GM11168 (cell line): ENCODE measurements at regions not wholly inside any gene's neighbourhood (a gene's known extent, or its start where the extent isn't known, plus 50 kb on each side); places are given as distances from the start of the nearest gene placed in this dataset.

Experiments used
- in situ Hi-C: fragments of 300-500 bp; cut with MboI; formaldehyde crosslinking; loops from one replicate; pipeline ENCODE4 v1.12.0; 2022; ENCODE audit warnings: low sequenced_read_pairs; ENCODE audit not compliant: unreplicated experiment

DNA sequence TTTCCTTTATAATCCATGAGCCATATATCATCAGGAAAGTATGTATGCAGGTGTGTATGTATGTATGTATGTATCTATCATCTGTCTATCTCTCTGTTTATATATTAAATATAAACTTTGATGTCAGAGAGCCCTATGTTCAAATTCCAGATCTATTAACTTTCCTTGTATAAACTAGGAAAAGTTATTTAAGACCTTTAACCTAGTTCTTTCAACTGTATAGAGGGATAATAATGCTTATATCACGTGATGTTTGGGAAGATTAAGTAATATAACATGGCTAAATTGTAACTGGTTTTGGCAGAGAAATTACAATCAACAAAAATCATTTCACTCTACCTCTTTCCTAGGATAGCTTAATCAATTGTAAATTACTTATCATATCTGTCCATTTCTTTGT is 628.3 kb upstream of the IGFBP3 start:
- in situ Hi-C loops = no loop called here

DNA sequence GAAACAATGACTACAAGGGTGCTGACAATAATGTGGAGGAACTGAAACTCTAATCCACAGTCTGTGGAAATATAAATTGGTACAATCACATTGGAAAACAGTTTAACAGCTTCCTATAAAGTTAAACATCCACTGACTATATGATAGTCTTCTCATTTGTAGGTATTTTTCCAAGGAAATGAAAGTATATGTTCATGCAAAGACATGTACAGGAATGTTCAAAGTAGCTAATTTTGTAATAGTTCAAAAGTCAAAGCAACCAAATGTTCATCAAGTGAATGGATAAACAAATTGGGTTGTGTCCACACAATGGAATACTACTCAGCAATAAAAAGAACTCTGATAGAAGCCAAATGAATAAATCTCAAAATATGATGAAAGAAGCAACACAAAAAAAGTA is 626.0 kb upstream of the IGFBP3 start:
- in situ Hi-C loops = no loop called here

DNA sequence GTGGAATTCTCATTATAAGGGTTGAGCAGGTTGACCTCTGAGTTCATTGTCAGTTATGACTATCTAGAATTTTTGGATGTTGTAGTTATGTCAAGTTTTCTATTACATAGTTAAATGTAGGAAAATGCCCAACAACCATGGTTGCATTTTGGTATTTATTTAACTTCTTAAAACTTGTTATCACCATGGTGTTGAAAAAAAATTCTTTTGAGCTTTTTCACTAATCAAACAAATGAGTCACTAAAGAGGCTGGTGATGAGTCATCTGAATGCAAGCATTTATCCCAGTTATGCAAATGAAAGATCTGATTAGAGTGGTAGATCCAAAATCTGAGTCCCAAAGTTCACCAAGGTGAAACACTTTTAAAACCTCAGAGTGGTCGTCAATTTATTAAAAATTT is 624.7 kb upstream of the IGFBP3 start:
- in situ Hi-C loops = no loop called here

DNA sequence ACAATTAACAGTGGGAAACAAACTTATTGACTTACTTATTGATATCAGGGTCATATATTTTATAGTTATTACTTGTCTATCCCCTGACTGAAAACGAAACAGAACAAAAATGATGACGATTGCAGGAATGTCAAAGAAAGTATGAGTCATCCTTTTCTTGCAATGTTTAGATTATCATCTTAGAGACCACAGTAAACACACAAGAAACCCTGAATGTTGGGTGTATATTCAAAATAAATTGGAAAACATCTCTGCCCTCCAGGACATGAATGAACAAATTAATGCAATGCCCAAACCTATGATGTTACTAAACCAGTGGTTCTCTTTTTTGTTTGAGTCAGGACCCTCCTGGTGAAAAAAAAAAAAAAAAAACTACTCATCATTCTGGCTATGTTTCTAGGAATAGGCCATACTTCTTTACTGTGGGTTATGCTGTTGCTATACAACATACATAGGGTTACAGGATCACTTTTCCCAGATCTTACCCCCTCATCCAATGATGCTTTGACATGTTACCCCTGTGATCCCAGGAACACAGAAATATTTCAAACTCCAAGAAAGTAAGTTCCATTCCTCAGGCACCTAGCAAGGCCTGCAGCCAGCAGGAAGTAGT is 623.4 kb upstream of the IGFBP3 start:
- in situ Hi-C loops = no loop called here

DNA sequence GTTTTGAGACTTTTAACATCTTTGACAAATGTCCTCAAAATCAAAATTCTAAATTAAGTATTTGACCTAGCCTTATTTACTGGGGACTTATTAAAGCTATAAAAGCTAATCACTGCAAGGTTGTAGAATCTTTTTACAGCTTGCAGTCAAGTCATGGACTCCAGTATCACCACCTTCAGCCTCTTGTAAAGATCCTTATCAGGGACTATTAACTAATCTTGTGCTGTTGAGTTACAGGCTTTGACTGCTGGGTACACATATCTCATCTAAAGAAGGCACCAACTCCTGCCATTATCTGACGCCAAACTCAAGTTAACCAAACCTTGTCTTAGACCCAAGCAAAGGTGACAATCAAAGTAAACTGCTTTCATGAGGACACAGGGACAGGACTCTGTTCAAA is 621.0 kb upstream of the IGFBP3 start:
- in situ Hi-C loops = no loop called here

DNA sequence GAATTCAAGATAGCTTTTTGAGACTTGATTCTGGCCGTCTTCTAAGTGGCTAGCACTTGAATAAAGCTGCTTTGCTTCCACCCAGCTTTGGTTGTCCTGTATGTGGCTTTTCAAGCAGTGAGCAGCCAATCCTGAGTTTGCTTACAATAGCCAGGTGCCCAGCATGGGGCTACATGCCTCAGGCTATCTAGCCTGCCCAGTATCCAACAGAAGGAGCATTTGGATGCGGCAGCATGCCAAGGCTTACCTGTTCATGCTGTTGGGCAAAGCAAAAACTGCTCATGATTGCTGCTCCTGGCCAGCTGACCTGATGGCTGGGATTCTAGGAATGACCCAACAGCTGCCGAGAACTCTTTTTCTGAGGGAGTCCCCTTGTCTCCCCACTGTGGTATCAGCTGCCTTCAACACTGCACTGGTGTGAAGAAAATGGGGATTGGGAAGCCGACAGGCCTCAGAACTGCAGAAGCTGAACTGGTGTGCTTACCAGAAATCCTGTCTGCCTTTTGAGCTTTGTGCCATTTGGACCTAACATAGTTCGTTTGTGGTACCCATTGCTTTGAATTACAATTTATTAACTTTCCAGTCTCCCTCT is 618.9 kb upstream of the IGFBP3 start:
- in situ Hi-C loops = no loop called here

DNA sequence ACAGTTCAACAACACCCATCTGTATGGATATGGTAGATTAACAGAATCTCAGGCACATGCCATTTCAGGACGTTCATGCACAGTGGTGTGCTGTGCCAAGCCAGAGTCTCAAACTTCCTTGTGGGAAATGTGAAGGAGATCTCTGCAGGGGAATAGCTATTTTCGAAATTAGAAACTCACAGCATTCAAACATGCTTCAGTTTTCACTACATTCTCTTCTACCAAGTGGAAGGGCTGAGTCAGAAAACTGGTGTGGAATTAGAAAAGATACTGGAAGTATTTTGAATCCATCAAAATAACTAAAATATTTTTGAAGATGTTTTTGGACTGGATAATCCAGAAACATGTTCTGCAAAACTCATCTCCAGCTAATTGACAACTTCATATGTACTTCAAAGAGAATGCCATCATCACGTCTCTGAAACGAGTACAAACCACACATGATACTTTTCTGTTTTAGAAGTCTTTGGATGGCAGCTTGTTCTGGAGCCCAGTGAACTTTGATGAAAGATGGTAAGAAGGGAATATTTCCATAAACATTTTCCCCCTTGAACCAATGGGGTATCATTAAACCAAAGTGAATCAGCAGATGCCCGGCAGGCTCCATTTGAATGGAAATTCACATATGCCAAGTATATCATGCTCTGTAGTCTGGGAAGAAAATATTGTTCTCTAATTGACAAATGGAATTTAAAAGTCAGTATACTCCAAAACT is 616.3 kb upstream of the IGFBP3 start:
- in situ Hi-C loops = no loop called here

DNA sequence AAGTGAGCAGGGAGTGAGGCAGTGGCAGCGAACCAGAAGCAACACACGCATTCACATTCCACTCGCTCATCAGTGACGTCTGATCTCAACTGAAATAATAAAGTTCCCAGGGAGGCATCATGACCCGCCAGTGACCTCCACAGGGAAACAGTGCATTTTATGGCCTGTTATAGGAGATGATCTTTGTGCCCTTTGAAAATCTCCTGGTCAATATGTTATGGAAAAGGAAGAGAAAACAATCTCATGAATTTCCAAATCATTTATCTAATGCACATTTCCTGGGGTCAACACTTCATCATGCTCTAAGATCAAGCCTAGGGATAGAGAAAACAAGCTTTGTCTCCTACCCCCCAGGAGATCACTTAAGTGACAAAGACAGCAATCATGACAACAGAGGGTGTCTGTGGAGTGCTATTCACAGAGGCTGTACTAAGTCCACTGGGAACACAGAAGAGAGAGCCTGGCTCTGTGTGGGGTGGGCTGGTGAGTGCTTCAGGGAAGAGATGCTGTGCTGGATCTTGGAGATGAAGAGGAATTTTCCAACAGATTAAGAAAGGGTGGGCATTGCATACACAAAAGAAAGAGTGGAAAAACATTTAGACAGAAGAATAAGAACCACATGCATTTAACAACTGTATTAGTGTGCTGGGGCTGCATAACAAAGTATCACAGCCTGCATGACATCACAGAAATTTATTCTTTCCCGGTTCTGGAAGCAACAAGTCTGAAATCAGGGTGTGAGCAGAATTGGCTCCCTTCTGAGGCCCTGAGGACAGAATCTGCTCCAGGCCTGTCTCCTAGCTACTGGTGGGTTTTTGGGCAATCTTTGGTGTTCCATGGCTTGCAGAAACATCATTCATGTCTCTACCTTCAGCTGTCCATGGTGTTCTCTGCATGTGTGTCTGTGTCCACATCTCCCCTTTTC is 613.9 kb upstream of the IGFBP3 start:
- in situ Hi-C loops = no loop called here

DNA sequence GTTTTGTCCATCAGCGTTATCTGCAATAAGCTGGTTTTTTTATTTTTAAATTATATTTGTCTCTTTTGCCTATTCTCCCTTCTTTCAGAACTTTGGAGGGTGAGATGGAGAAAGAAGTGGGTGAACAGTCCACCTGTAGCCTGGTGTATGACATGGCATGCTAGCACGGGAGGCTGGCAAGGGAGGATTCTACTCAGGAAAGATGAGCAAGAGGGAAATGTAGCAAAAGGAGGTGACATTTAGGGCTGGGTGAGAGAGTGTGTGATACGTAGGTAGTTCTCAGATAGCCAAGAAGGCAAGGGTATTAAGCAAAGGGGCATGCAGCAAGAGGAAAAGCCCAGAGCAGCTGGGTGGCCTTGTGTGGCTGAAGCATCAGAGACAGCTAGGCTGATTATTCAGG is 612.9 kb upstream of the IGFBP3 start:
- in situ Hi-C loops = no loop called here

DNA sequence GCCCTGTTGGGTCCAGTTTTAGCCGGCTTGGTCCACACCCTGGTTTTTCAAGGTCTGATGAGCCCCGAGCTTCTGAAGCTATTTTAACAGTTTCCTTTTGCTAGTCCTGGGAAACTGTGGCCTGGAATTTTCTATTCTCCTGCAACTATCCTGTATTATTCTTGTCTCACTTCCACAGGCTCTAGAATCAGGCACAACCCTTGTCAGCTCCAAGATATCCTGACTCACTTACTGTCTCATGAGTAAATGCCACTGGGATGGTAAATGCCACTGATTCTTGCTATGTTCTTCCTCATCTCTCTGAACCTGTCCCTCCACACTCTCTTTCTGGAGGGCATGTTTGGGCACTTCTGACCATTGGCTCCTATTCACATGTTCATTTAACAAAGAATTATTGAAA is 611.5 kb upstream of the IGFBP3 start:
- in situ Hi-C loops = no loop called here

DNA sequence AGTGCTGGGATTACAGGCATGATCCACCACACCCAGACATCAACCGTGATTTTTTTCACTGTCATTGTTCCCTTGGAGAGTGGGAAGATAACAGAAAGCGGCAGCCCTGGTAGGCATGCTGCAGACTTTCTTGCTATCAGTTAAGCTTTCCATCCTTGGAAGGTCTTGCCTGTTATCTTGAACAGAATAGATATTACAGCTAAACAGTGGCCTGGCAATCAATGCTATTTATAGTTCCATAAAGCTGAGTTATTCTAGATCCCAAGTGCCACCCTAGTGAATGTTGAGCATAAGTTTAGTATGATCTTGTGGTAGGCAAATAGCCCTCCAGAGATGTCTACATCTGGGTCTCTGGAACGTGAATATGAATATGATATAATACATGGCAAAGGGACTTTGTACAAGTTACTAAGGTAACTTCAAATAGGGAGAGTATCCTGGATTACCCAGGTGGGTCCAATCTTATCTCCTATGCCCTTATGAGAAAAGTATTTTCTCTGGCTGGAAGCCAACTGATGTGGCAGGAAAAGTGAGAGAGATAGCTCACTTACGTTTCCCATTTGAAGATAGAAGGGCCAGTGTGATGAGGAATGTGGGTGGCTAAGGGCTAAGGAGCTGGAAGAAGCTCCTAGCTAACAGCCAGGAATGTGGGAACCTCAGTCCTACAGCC is 609.1 kb upstream of the IGFBP3 start:
- in situ Hi-C loops = no loop called here

DNA sequence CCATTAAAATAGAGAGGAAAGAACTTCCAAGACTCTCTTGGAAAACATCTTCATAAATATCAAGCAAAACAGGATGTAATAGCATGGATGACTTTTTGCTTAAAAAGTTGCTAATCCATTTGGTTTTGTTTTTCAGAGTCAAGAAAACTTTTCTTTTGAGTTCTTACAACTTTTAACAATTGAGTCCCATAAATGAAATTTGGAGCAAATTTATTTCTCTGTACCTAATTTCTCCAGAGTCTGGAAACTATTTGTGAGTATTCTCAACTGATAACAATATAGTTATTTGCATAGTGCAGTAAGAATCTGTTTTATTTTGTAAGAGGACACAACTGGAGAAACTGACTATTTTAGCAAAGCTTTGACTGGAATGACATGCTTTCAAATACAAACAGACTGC is 606.3 kb upstream of the IGFBP3 start:
- in situ Hi-C loops = no loop called here

DNA sequence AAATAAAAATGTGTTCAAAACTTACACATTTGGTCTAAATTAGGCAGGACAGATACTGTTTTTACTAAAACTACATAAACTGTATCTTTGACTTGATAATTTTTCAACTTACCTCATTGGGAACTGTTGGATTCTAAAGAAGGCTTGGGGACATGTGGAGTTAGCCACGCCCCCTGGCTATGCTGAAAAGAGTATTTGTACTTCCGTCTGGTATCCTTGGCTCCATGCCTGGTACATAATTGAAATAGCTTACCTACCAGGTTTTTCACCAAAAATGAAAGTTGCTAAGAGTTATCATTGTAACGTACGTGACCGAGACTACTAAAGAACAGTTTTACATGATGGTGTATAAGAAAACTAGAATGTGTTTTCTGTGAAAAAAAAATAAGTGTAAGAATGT is 604.8 kb upstream of the IGFBP3 start:
- in situ Hi-C loops = no loop called here

DNA sequence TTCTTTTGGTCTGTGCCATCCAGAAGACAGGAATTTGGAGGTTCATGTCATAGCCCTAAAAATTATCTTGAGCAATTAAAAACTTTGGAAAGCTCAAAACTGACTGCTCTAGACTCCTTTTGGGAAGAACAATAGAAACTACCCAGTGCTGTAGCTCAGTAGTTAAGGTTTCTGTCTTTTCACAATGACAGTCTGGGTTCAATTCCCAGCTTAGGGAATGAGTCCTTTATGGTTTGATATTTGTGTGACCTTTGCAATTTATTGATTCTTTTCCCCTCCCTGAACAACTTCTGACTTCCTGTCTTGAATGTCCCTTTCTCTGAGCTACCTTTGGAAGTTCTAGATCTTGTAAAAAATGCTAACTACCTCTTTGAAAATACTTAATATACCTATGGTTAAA is 603.3 kb upstream of the IGFBP3 start:
- in situ Hi-C loops = no loop called here

DNA sequence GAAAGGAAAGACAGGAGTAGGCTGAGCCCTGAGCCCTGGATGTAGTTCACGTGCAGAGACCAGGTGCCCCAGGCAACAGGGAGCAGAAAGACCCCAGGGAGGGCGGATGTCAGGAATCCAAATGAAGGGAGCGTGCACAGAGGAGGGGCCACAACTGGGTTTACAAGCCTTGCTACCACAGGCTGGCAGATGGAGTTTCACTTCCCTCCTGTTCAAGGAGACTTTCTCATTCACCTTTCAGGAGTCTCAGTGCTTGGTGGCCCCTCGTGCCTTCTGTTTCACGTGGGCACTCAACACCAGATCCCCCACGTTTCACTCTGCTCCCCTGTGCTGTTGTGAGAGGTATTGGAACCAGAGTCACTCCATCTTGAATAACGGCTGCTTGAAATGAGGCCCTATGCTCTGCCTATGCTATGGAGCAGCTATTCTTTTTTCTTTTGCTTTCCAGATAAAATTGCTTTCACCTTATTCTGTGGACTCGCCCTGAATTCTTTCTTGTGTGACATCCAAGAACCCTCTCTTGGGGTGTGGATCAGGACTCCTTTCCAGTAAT is 601.4 kb upstream of the IGFBP3 start:
- in situ Hi-C loops = no loop called here

DNA sequence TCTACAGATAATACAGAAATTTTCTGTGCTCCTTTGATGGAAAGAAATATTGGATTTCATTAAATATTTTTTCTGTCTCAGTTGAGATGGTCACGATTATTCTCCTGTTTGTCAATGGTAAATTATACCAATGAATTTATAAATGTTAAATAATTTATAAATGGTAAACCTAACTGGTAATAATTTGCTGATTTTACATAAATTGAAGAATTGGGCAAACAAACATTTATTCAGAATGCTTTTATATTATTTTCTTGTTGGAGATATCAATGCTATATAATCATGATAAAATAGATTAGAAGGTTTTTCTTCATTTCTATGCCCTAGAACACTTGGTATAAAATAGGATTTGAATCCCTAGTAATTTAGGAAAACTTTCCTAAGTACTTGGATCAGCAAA is 597.6 kb upstream of the IGFBP3 start:
- in situ Hi-C loops = no loop called here

DNA sequence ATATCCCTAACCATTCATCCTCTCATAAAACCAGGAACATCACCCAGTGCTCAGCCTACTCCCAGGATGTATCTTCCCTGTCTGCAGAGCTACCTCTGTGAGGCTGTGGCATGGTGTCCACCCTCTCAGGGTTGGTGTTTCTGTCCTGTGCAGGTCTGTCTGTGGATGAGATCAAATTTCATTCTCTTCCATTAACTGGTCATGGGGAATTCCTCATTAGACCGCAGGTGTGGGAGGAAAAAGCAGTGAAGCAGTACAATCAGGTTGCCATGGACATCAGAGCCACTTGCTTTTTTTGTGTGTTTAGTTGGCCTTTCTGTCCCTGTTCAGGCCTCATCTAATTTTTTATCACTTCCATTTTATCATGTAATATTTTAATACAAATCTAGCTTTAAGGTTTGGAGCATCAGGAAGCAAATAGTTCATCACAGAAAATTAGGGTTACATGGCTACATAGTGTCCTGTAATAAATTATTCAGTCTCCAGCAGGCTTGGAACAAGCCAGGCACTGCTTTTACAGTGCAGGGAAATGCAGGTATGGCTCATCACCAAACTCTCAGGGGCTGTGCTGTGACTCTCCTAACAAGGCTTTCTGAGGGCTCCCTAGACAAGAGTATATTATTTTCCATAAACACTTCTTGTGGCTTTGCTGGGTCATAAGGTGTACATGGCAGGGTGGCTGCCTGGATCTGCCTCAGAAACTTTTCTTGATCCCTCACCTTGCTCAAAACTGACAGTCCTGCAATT is 594.9 kb upstream of the IGFBP3 start:
- in situ Hi-C loops = no loop called here

DNA sequence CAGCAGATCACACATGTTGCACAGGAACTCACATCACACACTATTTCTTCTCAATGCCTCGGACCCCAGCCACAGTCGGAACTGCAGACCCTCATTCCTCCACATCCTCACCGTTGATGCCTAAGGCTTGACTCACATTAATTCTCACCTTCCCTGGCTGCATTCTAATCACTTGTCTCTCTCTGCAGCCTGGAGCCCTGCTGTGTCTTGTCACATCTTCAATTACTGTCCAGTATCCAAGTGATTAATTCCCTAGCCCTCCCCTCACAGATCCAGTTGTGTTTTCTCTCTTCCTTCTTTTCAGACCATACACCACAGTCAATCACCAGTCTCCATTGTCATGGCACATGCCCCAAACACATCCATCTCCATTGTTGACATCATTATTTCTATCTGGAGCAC is 592.4 kb upstream of the IGFBP3 start:
- in situ Hi-C loops = no loop called here

DNA sequence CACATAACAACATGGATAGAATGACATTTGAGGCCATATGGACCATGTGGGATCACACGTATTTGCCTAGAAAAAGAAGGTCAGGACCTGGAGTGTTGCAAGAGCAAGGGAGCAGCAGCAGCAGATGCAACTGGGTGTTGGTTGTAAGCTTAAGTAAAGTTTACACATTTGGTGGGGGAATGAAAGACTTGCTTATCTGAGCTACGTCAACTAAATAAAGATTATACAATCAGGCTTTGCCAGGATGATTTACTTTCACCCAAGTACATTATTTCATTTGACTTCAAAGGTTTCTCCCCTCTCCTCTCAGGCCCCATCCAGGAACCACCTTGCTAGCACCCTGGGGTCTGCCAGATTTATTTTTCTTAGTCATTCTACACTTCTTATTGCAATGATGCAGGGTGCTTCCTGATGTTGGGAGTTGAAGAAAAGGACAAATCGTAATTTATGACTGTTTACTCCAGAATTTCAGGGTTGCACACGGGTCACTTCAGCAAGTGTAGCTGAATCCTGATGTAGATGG is 591.9 kb upstream of the IGFBP3 start:
- in situ Hi-C loops = no loop called here
